GM18909 (cell line): ENCODE measurements at regions not wholly inside any gene's neighbourhood (a gene's known extent, or its start where the extent isn't known, plus 50 kb on each side); places are given as distances from the start of the nearest gene placed in this dataset.
"Not testable (repeated sequence)": the region's sequence is repeated elsewhere in the genome, so short reads cannot be mapped to it uniquely, and the experiment has no call there.

Experiments used
- ATAC-seq: cut with Tn5 transposase; IDR thresholded peaks from one replicate; pipeline ENCODE4 v1.9.1; 2021; ENCODE audit warnings: mild to moderate bottlenecking; ENCODE audit not compliant: unreplicated experiment, poor library complexity

GRCh38 chr10:63980870-63981269 lies 459.7 kb downstream of the REEP3 start:
- not testable (repeated sequence) for ATAC-seq

GRCh38 chr10:63984061-63984460 lies 462.9 kb downstream of the REEP3 start:
- ATAC-seq, result not testable (repeated sequence)

- ATAC-seq, result no peak
Observed at GRCh38 chr10:63986536-63986935, 465.3 kb downstream of the REEP3 start.

- ATAC-seq, result no peak
Observed at GRCh38 chr10:63987212-63987611, 466.0 kb downstream of the REEP3 start.

GRCh38 chr10:63994371-63994770 lies 473.2 kb downstream of the REEP3 start:
- no peak for ATAC-seq

- ATAC-seq, result no peak
Observed at GRCh38 chr10:64007157-64007556, 486.0 kb downstream of the REEP3 start.

- no peak for ATAC-seq
Observed at GRCh38 chr10:64010711-64011110, 489.5 kb downstream of the REEP3 start.

GRCh38 chr10:64011912-64012714 lies 490.9 kb downstream of the REEP3 start:
- no peak for ATAC-seq

GRCh38 chr10:64014281-64014680 lies 493.1 kb downstream of the REEP3 start:
- ATAC-seq, result no peak

GRCh38 chr10:64023926-64024470 lies 502.8 kb downstream of the REEP3 start:
- ATAC-seq, result no peak

GRCh38 chr10:64033711-64034110 lies 512.5 kb downstream of the REEP3 start:
- ATAC-seq, result no peak

- no peak for ATAC-seq
Observed at GRCh38 chr10:64036321-64036930, 515.2 kb downstream of the REEP3 start.

- ATAC-seq, result no peak
Observed at GRCh38 chr10:64037071-64037661, 516.0 kb downstream of the REEP3 start.

- ATAC-seq, result no peak
Observed at GRCh38 chr10:64038107-64038506, 516.9 kb downstream of the REEP3 start.

- ATAC-seq, result no peak
Observed at GRCh38 chr10:64039198-64039597, 518.0 kb downstream of the REEP3 start.

- ATAC-seq, result peak; percentile 20
Observed at GRCh38 chr10:64040781-64041180, 519.6 kb downstream of the REEP3 start.

- peak; percentile 95 for ATAC-seq
Observed at GRCh38 chr10:64041185-64041988, 520.2 kb downstream of the REEP3 start.

GRCh38 chr10:64041989-64042490 lies 520.8 kb downstream of the REEP3 start:
- no peak for ATAC-seq

GRCh38 chr10:64044098-64044497 lies 522.9 kb downstream of the REEP3 start:
- ATAC-seq, result no peak

- ATAC-seq, result not testable (repeated sequence)
Observed at GRCh38 chr10:64044957-64045632, 523.9 kb downstream of the REEP3 start.
